ENCODE measurements at regions not wholly inside any gene's neighbourhood (a gene's known extent, or its start where the extent isn't known, plus 50 kb on each side); places are given as distances from the start of the nearest gene placed in this dataset.

DNA sequence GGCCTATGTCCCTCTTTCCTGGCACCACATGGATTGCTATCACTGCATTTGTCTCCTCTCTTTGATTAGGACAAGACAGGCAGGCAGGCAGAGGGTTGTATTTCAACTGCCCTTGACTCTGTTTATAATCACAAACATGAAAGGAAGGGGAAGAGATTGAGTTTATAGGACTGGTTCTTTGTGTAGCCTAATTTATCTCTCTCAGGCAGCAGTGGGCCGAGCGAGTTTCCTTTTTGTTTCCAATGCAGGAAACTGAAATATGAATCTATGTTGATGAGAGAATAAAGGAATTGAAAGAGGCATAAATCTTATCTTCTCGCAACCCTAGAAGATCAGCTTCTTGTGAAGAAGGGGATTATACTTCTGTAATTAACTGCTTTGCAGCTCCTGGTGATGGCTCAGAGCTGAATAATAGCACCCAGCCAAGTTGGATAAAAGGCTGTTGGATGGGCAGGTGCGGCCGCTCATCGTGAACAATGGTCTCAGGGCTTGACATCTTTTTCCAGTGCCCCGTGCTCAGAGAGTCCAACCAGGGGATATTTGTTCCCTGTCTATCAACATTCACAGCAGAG is 80.6 kb upstream of the SYT13 start:
- intact Hi-C loops (cut with micrococcal nuclease; ENCODE audit: unreplicated experiment), result no loop called here
- CTCF ChIA-PET, result no interaction called here

DNA sequence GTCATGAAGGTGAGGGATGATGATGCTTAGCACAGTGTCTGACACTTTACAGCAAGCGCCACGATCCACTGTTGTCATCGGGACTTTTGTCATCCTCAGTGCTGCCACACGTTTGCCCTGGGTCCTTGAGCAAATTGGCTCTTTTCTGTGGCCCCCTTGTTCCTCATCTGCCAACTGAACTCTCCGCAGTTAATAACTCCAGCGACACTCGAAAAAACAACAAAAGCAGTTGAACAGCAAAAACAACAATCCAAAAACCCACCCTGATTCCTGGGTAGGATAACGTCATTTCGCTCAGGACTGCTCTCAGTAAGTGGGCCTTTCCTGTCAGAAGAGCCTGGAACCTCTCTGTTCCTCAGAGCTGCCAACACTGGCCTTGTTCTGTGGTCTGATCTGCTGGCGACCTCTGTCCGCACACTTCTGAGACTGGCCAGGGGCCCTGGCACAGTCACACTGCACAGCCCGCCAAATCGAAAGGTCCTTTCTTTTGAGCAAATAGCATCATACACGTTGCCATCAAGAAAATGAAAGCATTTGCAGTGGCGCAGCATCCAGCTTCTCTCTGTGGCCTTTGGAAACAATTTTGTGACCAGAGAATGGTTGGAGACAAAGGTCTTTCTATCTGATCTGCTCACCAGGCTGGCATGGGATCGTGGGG is 79.9 kb upstream of the SYT13 start:
- POLR2A ChIA-PET (ENCODE audit: unreplicated experiment), result no interaction called here
- intact Hi-C loops (cut with micrococcal nuclease; ENCODE audit: unreplicated experiment), result no loop called here
- BruUV-seq (replicated peaks), result no TSS peak
- Histone ChIP-seq H3K27ac (no peak overlapping the region), H3F3A (ENCODE audit: insufficient read depth, low read depth) (no peaks in the 10 kb centered on the region), H3K9me2 (ENCODE audit: insufficient read depth) (no peaks in the 10 kb centered on the region), H3K27me3 (ENCODE audit: insufficient read depth, low read depth) (peaks cover 95% of the 10 kb centered on the region), H3K4me2 (no peak overlapping the region), H2AFZ (no peak overlapping the region), H3K9me3 (ENCODE audit: insufficient read depth, low read depth) (no peaks in the 10 kb centered on the region), H4K20me1 (ENCODE audit: insufficient read depth) (no peaks in the 10 kb centered on the region), H3K4me3 (no peak overlapping the region), H3K4me1 (replicated peaks; ENCODE audit: insufficient read depth) (no peaks in the 10 kb centered on the region), H3K36me3 (ENCODE audit: low read depth) (no peaks in the 10 kb centered on the region), H3K79me2 (ENCODE audit: low read depth) (no peaks in the 10 kb centered on the region)
- CTCF ChIA-PET, result no interaction called here
- no peak for TF ChIP-seq EZH2 (IDR thresholded peaks at IDR 0.05; ENCODE audit: low read depth)
- TF ChIP-seq, protein P1, sequence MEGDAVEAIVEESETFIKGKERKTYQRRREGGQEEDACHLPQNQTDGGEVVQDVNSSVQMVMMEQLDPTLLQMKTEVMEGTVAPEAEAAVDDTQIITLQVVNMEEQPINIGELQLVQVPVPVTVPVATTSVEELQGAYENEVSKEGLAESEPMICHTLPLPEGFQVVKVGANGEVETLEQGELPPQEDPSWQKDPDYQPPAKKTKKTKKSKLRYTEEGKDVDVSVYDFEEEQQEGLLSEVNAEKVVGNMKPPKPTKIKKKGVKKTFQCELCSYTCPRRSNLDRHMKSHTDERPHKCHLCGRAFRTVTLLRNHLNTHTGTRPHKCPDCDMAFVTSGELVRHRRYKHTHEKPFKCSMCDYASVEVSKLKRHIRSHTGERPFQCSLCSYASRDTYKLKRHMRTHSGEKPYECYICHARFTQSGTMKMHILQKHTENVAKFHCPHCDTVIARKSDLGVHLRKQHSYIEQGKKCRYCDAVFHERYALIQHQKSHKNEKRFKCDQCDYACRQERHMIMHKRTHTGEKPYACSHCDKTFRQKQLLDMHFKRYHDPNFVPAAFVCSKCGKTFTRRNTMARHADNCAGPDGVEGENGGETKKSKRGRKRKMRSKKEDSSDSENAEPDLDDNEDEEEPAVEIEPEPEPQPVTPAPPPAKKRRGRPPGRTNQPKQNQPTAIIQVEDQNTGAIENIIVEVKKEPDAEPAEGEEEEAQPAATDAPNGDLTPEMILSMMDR (conservative IDR thresholded peaks at IDR 0.05), result no peak
- DNase-seq, result no peak

More for the DNA sequence above, 80.6 kb upstream of the SYT13 start:
- H3K27ac ChIP-seq, result no peak overlapping the region
- no peaks in the 10 kb centered on the region for H4K20me1 ChIP-seq (ENCODE audit: insufficient read depth)
- no peak overlapping the region for H3K4me2 ChIP-seq
- H3F3A ChIP-seq (ENCODE audit: insufficient read depth, low read depth), result no peaks in the 10 kb centered on the region
- H2AFZ ChIP-seq, result no peak overlapping the region
- H3K27me3 ChIP-seq (ENCODE audit: insufficient read depth, low read depth), result peaks cover 95% of the 10 kb centered on the region
- no peaks in the 10 kb centered on the region for H3K79me2 ChIP-seq (ENCODE audit: low read depth)
- DNase-seq, result no peak
- H3K4me3 ChIP-seq, result no peak overlapping the region
- TF ChIP-seq, protein P1 (conservative IDR thresholded peaks at IDR 0.05), result no peak
- TF ChIP-seq EZH2 (IDR thresholded peaks at IDR 0.05; ENCODE audit: low read depth), result no peak
- POLR2A ChIA-PET (ENCODE audit: unreplicated experiment), result no interaction called here
- no peaks in the 10 kb centered on the region for H3K9me3 ChIP-seq (ENCODE audit: insufficient read depth, low read depth)
- no peaks in the 10 kb centered on the region for H3K4me1 ChIP-seq (replicated peaks; ENCODE audit: insufficient read depth)
- H3K9me2 ChIP-seq (ENCODE audit: insufficient read depth), result no peaks in the 10 kb centered on the region
- no TSS peak for BruUV-seq (replicated peaks)
- H3K36me3 ChIP-seq (ENCODE audit: low read depth), result no peaks in the 10 kb centered on the region

DNA sequence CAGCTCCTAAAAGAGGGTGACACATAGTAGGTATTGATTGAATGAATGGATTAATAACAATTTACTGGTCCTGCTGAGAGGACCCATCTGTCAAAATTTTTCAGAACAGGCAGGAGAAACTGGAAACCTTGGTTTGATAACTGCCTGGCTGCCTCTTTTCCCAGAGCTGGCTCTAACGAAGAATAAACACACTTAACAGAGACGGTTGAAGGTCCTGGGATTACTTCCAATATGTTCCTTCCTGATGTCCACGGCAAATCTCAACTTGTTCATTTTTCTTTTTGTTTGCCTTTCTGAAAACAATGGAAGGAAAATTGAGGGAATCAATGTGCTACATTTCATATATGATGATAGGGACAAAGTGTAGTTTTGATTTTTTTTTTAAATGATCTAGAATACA is 76.5 kb upstream of the SYT13 start:
- no peaks in the 10 kb centered on the region for H3K36me3 ChIP-seq (ENCODE audit: low read depth)
- peaks cover 90% of the 10 kb centered on the region for H3K27me3 ChIP-seq (ENCODE audit: insufficient read depth, low read depth)
- intact Hi-C loops (cut with micrococcal nuclease; ENCODE audit: unreplicated experiment), result no loop called here
- H3K9me2 ChIP-seq (ENCODE audit: insufficient read depth), result no peaks in the 10 kb centered on the region
- no peaks in the 10 kb centered on the region for H3K9me3 ChIP-seq (ENCODE audit: insufficient read depth, low read depth)
- no peaks in the 10 kb centered on the region for H4K20me1 ChIP-seq (ENCODE audit: insufficient read depth)
- H3K4me2 ChIP-seq, result no peak overlapping the region
- H3K79me2 ChIP-seq (ENCODE audit: low read depth), result no peaks in the 10 kb centered on the region
- ChIA-PET CTCF (no interaction called here), POLR2A (ENCODE audit: unreplicated experiment) (no interaction called here)
- BruUV-seq (replicated peaks), result no TSS peak
- H3K4me3 ChIP-seq, result no peak overlapping the region
- no peaks in the 10 kb centered on the region for H3F3A ChIP-seq (ENCODE audit: insufficient read depth, low read depth)
- TF ChIP-seq, protein P1 (conservative IDR thresholded peaks at IDR 0.05), result no peak
- no peak for TF ChIP-seq EZH2 (IDR thresholded peaks at IDR 0.05; ENCODE audit: low read depth)
- H3K27ac ChIP-seq, result no peak overlapping the region
- no peak overlapping the region for H2AFZ ChIP-seq
- no peaks in the 10 kb centered on the region for H3K4me1 ChIP-seq (replicated peaks; ENCODE audit: insufficient read depth)
- no peak for DNase-seq

All from PC-9 (cell line).